ENCODE measurements at regions not wholly inside any gene's neighbourhood (a gene's known extent, or its start where the extent isn't known, plus 50 kb on each side); places are given as distances from the start of the nearest gene placed in this dataset.

DNA sequence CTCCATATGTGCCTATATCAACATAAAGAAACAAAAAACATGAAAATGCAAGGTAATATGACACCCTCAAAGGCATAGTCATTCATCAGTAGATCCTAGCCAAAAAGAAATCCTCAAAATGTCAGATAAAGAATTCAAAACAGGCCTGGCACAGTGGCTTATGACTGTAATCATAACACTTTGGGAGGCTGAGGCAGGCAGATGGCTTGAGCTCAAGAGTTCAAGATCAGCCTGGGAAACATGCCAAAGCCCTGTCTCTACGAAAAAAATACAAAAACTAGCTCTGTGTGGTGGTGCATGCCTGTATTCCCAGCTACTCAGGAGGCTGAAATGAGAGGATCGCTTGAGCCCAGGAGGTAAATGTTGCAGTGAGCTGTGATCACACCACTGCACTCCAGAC, 284.6 kb upstream of the KLHL29 start:
- H3K27me3 ChIP-seq (ENCODE audit: control insufficient read depth, insufficient read depth, low read length), result no peaks in the 10 kb centered on the region
- DNase-seq (ENCODE audit: low read depth), result no peak

DNA sequence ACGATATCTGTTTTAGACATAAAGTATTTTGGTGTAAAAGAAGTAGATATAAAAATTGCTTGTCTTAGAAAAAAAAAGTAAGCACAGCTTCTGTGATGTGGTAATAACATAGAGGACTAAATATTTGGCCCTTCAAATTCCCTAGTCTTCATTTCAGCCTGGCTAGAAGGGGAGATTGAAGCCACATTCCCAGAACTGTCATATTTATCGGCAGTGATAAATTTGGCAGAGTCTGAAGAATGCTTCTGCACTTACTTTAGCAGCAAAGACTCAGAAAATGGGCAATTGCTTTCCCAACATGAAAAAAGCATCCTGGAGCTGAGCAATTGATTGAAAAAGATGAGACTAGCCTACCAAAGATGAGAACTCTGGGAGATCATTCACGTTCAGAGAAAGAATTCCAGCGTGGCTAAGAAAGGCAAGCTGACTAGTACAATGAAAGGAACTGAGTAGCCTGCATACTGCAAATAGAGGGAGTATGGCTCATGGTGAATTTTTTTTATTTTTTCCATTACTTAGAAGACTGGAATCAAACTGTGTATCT, 278.7 kb upstream of the KLHL29 start:
- no peak for DNase-seq (ENCODE audit: low read depth)
- Histone ChIP-seq H3K4me3 (ENCODE audit: low read depth, low read length) (no peak overlapping the region), H3K36me3 (ENCODE audit: control insufficient read depth, insufficient read depth, low read length) (no peaks in the 10 kb centered on the region), H3K27me3 (ENCODE audit: control insufficient read depth, insufficient read depth, low read length) (no peaks in the 10 kb centered on the region)
- TF ChIP-seq, protein P1, sequence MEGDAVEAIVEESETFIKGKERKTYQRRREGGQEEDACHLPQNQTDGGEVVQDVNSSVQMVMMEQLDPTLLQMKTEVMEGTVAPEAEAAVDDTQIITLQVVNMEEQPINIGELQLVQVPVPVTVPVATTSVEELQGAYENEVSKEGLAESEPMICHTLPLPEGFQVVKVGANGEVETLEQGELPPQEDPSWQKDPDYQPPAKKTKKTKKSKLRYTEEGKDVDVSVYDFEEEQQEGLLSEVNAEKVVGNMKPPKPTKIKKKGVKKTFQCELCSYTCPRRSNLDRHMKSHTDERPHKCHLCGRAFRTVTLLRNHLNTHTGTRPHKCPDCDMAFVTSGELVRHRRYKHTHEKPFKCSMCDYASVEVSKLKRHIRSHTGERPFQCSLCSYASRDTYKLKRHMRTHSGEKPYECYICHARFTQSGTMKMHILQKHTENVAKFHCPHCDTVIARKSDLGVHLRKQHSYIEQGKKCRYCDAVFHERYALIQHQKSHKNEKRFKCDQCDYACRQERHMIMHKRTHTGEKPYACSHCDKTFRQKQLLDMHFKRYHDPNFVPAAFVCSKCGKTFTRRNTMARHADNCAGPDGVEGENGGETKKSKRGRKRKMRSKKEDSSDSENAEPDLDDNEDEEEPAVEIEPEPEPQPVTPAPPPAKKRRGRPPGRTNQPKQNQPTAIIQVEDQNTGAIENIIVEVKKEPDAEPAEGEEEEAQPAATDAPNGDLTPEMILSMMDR (IDR thresholded peaks at IDR 0.05; ENCODE audit: insufficient read depth, low read length, poor library complexity, severe bottlenecking), result no peak

More for the DNA sequence above, 284.6 kb upstream of the KLHL29 start:
- TF ChIP-seq, protein P1 (IDR thresholded peaks at IDR 0.05; ENCODE audit: insufficient read depth, low read length, poor library complexity, severe bottlenecking), result no peak
- H3K36me3 ChIP-seq (ENCODE audit: control insufficient read depth, insufficient read depth, low read length), result no peaks in the 10 kb centered on the region
- H3K4me3 ChIP-seq (ENCODE audit: low read depth, low read length), result no peak overlapping the region

DNA sequence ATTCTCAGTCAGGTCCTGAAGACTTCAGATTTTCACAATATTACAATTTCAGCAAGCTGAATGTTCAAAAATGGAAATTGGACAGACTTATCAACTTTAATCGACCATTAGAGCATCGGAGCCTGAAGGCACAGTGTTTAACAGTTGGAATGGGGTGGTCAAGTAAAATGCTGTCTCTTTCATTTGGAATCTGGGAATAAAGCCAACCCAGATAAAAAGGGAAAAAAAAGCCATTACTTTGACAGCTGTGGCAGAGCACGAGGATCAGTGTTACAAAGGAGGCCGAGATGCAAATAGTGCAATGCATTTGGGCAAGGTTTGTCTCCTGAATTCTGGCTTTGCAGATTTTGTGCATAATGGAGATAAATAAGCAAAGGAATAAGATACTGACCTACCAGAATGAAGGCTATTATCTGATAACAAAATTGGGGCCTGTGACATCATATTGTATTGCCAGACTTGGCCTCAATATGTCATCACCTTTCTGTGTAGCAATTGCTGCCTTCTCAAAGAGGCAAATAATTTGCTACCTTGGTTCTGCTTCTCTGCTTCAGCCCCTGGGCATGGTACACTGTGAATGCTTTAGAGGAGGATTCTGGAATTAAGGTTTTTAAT, 277.5 kb upstream of the KLHL29 start:
- Histone ChIP-seq H3K36me3 (ENCODE audit: control insufficient read depth, insufficient read depth, low read length) (no peaks in the 10 kb centered on the region), H3K27me3 (ENCODE audit: control insufficient read depth, insufficient read depth, low read length) (no peaks in the 10 kb centered on the region), H3K4me3 (ENCODE audit: low read depth, low read length) (no peak overlapping the region)
- DNase-seq (ENCODE audit: low read depth), result no peak
- TF ChIP-seq, protein P1 (IDR thresholded peaks at IDR 0.05; ENCODE audit: insufficient read depth, low read length, poor library complexity, severe bottlenecking), result no peak

DNA sequence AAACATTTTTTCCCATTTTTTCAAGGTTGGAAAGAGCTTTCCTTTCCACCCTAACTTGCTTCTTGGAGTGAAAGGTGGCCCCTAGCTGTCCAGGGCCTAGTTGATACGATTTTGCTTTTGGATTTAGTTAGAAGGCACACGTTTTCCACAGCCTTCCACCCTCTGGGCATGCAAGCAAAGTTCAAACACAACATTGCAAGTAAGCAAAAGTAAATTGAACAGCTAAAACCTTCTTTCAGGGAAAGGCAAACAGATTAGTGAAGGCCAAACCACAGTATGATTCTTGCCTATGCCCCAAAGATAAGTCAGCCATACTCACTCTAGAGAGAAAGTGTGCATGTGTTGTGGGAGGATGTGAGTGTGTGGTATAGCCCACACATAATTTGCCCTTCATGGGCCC, 273.7 kb upstream of the KLHL29 start:
- Histone ChIP-seq H3K27me3 (ENCODE audit: control insufficient read depth, insufficient read depth, low read length) (no peaks in the 10 kb centered on the region), H3K36me3 (ENCODE audit: control insufficient read depth, insufficient read depth, low read length) (no peaks in the 10 kb centered on the region), H3K4me3 (ENCODE audit: low read depth, low read length) (no peak overlapping the region)
- DNase-seq (ENCODE audit: low read depth), result no peak
- TF ChIP-seq, protein P1 (IDR thresholded peaks at IDR 0.05; ENCODE audit: insufficient read depth, low read length, poor library complexity, severe bottlenecking), result no peak

DNA sequence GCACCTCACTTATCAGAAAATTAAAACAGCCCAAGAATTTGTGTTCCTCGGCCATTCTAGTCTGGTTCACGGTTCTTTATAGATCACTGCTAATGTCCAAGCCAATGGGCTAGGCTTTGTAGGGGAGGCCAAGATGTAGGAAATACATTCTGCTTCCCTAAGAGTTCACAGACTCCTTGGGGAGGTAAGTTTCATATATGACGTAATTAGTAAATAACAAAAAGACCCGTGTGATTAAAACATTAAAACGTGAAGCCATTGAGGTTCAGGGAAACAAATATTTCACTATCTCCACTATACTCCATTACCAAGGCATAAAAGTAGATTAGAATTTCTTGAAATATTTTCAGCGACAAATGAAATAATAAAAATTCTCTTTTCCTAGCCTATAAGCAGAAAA, 272.5 kb upstream of the KLHL29 start:
- TF ChIP-seq, protein P1 (IDR thresholded peaks at IDR 0.05; ENCODE audit: insufficient read depth, low read length, poor library complexity, severe bottlenecking), result no peak
- Histone ChIP-seq H3K36me3 (ENCODE audit: control insufficient read depth, insufficient read depth, low read length) (no peaks in the 10 kb centered on the region), H3K4me3 (ENCODE audit: low read depth, low read length) (no peak overlapping the region), H3K27me3 (ENCODE audit: control insufficient read depth, insufficient read depth, low read length) (no peaks in the 10 kb centered on the region)
- DNase-seq (ENCODE audit: low read depth), result no peak

DNA sequence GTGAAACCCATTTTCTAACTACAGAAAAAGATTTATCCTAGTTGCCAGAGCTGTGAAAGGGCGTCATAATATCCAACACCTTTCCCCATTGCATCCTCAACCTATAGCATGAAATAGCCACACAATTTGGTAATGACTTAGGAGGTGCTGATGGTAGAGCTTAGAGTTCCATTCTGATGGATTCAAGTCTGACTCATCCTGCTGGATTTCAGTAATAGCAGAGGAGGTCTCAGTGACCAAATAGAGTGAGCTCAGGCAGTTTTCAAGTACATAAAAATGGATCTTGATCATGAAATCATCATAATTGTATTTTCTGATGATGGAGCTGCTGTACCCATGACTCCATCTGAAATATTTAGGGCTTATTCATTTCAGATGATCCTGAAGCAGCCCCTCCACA, 270.7 kb upstream of the KLHL29 start:
- no peaks in the 10 kb centered on the region for H3K27me3 ChIP-seq (ENCODE audit: control insufficient read depth, insufficient read depth, low read length)
- no peaks in the 10 kb centered on the region for H3K36me3 ChIP-seq (ENCODE audit: control insufficient read depth, insufficient read depth, low read length)

More for the DNA sequence above, 270.7 kb upstream of the KLHL29 start:
- no peak for DNase-seq (ENCODE audit: low read depth)
- H3K4me3 ChIP-seq (ENCODE audit: low read depth, low read length), result no peak overlapping the region
- TF ChIP-seq, protein P1 (IDR thresholded peaks at IDR 0.05; ENCODE audit: insufficient read depth, low read length, poor library complexity, severe bottlenecking), result no peak

Data from kidney epithelial cell (primary cell).